ENCODE measurements at regions not wholly inside any gene's neighbourhood (a gene's known extent, or its start where the extent isn't known, plus 50 kb on each side); places are given as distances from the start of the nearest gene placed in this dataset.
A peak's percentile ranks its signal among the peaks of the same experiment; 100 is the strongest.

GRCh38 chr20:50286174-50286511 lies 95.5 kb downstream of the CEBPB start:
- DNase-seq (ENCODE audit: low read depth in 3 of 3), result no peak

DNA sequence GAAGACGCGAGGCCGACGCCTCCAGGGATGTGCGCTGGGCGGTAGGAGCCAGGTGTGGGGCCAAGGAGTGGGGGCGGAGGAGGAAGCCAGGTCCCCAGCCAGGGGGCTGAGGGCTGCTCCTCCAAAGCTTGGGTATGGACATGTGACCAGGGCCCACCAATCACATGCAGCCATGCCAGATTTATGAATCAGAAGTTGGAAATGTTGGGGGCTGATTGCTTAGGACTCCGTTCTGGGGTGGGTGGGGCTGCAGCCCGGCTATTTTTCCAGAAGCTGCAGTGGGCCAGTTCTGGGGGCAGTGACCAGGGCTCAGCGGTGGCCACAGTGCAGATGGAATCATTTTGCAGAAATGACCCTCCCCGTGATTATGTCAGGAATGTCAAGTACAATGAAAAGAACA lies 96.0 kb downstream of the CEBPB start:
- DNase-seq (ENCODE audit: low read depth in 3 of 3), result no peak

GRCh38 chr20:50287512-50287911 lies 96.9 kb downstream of the CEBPB start:
- DNase-seq (ENCODE audit: low read depth in 3 of 3), result no peak

GRCh38 chr20:50288128-50288623 lies 97.5 kb downstream of the CEBPB start:
- DNase-seq (ENCODE audit: low read depth in 3 of 3), result no peak

- no peak for DNase-seq (ENCODE audit: low read depth in 3 of 3)
Observed at GRCh38 chr20:50289581-50289980, 99.0 kb downstream of the CEBPB start.

DNA sequence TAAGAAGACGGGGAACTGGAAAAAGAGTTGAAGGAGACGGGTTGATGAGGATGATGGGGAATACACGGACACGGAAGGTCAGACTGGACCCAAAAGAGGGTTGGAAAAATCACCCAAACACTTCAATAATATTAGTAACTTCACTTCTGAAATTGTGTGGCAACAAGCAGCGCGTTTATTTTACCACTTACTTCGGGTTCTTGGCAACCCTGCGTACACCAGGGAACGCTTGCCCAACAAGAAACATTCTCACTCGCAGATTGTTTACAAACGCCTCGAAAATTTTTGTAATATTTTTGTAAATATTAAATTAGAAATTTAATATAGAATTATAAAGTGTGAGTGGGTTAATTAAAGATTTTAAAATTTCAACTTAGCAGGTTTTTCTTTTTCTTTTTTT lies 99.5 kb downstream of the CEBPB start:
- no peak for DNase-seq (ENCODE audit: low read depth in 3 of 3)

DNA sequence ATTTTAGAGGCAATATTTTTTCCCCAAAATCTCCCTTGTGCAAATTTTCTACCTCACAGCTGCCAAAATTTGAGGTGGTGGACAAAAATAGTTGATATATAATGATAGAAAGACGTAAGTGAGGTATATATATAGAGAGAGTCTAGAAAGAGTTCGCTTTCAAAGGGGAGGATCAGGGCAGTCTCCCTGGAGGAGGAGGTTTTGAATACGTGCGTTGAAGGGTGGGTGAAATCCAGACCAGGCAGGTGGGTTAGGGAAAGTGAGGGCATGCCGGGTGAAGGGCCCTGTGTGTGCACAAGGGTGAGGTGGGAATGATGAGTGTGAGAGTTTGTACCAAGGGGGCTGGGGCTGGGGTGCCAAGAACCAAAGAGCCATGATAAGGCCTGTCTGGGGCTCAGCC lies 100.2 kb downstream of the CEBPB start:
- DNase-seq (ENCODE audit: low read depth in 3 of 3), result no peak

DNA sequence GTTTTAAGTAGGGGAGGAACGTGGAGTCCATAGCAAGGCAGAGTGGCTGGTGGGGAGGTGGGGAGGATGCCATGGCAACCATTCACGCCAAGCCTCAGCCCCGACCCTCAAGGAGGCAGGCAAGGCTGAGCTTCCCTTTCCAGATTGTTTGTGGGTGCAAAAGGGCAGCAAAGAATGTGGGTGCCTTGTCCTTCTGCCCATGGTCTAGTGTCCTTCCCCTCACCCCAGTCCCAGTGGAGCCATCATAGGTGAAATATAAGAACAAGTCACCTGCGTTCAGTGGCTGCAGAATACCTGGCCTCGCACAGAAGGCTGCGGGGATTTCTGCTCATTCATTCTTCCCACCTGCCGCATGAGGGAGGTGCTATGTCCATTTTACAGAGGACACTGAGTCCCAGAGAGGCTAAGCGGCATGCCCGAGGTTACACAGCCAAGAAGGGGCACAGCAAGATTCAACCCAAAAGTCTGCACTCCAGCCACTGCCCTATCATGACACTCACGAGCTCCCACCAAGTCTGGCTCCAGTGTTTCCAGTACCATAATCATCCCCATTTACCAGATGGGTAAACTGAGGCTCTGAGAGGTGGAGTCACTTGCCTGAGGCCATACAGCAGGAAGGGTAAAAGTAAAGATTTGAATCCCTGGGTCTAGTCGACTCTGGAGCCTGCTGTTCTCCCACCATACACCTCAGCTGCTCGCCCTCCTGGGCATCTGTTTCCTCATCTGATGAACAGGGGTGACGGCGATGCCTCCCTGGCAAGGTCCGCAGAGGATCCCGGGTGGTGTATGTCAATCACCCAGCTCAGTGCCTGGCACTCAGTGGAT lies 100.8 kb downstream of the CEBPB start:
- DNase-seq (ENCODE audit: low read depth in 3 of 3), result no peak

DNA sequence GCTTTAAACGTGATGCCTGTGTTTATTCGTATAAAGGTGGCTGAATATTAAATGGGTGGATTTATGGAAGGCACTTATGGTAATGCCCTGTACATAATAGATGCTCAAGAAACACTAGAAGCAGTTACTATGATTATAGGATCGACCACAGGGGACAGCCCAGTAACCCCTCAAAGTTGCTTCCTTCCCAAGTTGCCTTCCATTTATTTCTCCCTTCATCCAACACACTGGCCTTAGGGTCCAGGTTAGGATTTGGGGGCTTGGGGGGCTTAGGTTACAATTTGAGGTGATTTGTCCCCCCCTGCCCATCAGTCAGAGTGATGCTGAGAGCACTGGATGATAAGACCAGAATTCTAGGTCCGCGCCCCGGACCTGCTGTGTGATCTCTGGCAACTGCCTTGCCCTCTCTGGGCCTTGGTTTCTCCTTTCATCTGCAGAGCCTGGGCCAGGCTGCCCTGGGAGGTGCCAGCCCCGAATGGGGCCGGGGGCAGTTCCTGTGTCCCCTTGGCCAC lies 101.5 kb downstream of the CEBPB start:
- DNase-seq (ENCODE audit: low read depth in 3 of 3), result no peak

- peak in 1 of 3 donors; percentile 26 for DNase-seq (ENCODE audit: low read depth in 3 of 3)
Observed at GRCh38 chr20:50292591-50293283, 102.1 kb downstream of the CEBPB start.

- DNase-seq (ENCODE audit: low read depth in 3 of 3), result no peak
Observed at GRCh38 chr20:50293284-50294139, 102.9 kb downstream of the CEBPB start.

- no peak for DNase-seq (ENCODE audit: low read depth in 3 of 3)
Observed at GRCh38 chr20:50294164-50295088, 103.8 kb downstream of the CEBPB start.

GRCh38 chr20:50295345-50295744 lies 104.7 kb downstream of the CEBPB start:
- DNase-seq (ENCODE audit: low read depth in 3 of 3), result no peak

- no peak for DNase-seq (ENCODE audit: low read depth in 3 of 3)
Observed at GRCh38 chr20:50295762-50296449, 105.3 kb downstream of the CEBPB start.

GRCh38 chr20:50296450-50297375 lies 106.1 kb downstream of the CEBPB start:
- DNase-seq (ENCODE audit: low read depth in 3 of 3), result no peak

DNA sequence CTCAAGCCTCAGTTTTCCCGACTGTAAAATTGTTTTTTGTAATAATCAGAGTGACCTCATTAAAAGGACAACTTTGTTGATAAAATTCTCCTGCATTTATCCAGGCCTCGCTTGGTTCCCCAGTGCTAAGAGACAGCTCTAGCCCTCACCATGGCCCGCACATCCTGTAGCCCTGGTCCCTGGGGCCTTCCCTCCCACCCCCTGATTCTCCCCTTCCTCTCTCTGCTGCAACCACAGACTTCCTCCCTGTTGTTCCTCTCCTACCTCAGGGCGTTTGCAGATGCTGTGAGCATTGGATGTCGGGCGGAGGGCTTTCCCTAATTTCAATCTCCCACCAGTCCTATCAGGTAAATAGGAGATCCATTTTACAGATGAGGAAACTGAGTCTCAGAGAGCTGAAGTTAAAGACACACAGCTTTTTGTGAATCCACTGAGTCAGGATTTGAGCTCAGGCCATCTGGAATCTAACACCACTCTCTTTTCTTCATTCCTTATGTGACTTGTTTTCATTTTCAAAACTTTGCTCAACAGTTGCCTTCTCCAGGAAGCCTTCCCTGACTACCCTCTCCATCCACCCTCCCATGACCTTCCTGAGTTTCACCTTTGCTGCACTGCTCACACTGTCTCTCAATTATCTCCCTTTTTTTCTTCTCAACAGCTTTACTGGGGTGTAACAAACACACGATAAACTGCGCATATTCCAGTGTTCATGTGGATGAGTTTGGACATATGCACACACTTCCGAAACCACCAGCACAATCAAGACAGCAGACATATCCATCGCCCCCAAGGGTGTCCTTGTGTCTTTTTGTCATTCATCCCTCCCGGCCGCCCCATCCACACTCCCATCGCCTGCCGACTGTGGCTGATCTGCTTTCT lies 107.1 kb downstream of the CEBPB start:
- no peak for DNase-seq (ENCODE audit: low read depth in 3 of 3)

- no peak for DNase-seq (ENCODE audit: low read depth in 3 of 3)
Observed at GRCh38 chr20:50298554-50299324, 108.1 kb downstream of the CEBPB start.

DNA sequence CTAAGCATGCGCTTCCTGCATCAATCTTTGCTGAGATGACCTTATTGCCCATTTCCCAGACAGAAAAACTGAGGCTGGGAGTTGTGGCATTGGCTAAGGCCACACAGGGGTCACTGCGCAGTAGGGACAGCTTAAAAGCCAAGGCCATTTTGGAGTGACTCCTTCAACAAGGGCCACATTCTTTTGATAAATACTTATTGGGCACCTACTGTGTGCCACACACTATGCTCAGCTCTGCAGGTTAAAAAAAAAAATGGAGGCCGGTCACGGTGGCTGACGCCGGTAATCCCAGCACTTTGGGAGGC lies 108.6 kb downstream of the CEBPB start:
- DNase-seq (ENCODE audit: low read depth in 3 of 3), result no peak
